GM19438 (cell line): ENCODE measurements at regions not wholly inside any gene's neighbourhood (a gene's known extent, or its start where the extent isn't known, plus 50 kb on each side); places are given as distances from the start of the nearest gene placed in this dataset.

ENCODE experiments used
- ATAC-seq: cut with Tn5 transposase; IDR thresholded peaks from one replicate; pipeline ENCODE4 v1.9.1; 2021; ENCODE audit warnings: low read depth; ENCODE audit not compliant: unreplicated experiment

- no peak for ATAC-seq
These were observed 147.0 kb upstream of the VEPH1 start for GRCh38 chr3:157650172-157650571.

DNA sequence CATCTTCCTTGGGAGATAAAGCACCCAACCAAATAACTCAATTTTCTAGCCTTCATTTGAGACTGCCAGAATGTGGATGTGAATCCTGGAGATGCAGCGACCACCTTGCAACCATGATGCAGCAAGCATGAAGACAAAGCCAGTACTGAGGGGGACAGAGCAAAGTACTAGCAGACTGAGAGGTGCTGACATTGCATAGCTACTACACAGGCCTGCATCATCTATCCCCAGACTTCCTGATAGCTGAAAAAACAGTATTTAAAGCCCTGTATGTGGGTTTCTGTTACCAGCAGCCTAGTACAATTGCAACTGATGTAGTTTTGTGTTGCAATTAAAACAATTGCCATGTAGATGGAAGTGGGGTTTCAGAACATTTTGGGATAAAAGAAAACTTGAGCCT, 146.3 kb upstream of the VEPH1 start:
- ATAC-seq: no peak

DNA sequence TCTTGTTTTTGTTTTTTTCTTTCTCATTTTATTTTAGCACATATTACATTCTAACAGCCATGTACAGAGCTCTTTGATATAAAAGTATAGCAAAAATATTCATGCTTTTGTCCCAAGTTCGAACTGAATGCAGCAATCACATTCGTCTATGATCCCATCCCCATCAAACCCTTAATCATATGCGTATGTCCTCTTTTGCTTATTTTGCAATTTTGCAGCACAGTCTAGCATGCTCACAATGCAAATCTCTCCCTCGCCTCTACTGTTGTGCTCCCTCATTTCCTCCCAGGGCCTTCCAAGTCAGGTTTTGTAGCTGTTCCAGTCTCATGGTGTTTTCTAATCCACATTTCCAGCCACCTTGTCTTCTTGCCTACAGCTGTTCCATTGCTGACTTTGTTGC, 144.6 kb upstream of the VEPH1 start:
- ATAC-seq: no peak

DNA sequence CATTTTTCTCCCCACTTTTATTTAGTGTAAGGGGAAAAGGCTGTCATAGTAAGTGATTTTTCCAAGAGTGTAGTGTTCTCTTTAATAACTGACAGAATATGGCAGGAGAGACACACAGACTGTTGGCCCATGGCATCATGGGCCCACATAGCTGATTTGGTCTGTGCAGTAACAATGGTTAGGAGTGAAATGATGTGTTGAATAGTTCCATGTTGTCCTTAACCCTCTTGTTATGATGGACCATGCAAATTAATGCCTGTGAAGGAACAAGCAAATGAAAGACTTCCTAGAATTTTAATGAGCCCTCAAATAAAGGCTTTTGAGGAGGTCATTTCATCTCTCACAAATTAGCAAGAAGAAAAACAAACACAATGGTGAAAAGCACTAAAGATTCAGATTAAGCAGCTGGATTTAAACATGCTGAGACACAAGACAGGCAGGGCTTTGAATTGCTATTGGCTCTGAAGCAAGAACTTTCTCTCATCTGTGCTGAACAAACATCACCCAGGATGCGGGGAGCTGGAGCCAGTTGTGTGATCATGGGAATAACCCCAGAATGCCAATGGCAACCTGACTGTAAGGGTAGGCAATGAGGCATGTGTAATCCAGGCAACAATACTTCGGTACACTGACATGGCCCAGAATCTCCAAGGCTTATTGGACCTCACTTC, 136.7 kb upstream of the VEPH1 start:
- no peak for ATAC-seq

DNA sequence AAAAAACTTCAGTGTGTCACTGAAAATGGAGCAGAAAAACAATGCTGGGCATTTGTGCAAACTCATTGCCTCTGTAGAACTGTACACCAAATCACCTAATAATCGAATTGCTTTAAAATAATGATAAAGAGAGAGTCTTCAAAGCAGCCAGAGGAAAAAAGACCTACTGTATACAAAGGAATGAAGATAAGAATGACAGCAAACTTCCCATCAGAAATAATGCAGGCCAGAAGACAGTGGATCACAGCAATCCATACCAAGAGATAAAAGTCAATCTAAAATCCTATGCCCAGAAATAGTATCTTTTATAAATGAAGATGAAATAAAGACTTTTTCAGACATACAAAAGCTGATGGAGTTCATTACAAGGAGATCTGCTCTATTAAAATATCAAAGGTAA, 134.7 kb upstream of the VEPH1 start:
- no peak for ATAC-seq

GRCh38 chr3:157633241-157633640, 130.0 kb upstream of the VEPH1 start:
- ATAC-seq: no peak

- ATAC-seq: no peak
These were observed 128.9 kb upstream of the VEPH1 start for GRCh38 chr3:157632075-157632474.

- no peak for ATAC-seq
These were observed 128.3 kb upstream of the VEPH1 start for GRCh38 chr3:157631478-157631877.

- ATAC-seq: no peak
These were observed 123.6 kb upstream of the VEPH1 start for GRCh38 chr3:157626817-157627216.

DNA sequence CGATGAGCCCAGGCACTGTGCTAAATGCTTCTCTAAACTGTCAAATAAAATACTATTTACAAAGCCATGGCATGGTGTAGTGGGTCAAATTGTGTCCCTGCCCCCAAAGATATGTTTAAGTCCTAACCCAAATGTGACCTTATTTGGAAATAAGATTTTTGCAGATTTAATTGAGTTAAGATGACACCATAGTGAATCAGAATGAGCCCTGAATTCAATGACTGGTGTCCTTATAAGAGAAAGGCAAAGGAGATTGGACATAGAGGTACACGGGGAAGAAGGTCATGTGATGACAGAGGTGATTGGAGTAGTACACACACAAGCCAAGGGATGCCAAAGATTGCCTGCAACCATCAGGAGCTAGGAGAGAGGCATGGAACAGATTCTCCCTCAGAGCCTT, 121.6 kb upstream of the VEPH1 start:
- ATAC-seq: no peak

GRCh38 chr3:157618886-157619285, 115.7 kb upstream of the VEPH1 start:
- ATAC-seq: no peak

DNA sequence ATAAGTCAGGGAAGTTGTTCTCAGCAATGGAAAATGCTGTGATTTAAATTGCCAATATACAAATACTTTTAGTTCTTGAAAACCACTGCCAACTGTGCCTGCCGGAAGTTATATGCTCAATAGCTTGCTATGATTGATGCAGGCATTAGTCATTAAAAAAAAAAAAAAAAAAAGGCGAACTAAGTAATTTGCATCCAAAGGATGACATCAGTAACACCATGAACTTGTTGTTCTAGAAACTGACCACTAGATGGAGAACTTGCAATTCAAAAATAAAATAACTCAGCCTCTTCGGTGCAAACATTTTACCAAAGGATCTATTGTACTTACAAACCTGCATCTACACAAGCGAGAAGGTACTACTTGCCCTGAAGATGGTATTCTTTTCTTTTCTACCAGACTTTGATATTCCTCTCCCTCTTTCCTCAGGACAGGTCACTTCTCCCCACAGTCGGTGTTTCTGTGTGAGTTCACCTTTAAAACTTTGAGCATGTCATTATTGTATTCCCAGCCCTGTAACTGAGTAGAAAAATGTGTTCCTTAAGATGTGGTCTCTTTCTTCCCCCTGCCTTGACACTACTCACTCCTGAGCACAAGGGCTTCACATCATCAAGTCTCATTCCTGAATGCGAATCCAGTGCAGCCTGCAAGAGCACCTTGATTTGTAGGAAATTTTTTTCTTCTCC, 115.0 kb upstream of the VEPH1 start:
- peak; percentile 77 for ATAC-seq

- ATAC-seq: no peak
These were observed 111.7 kb upstream of the VEPH1 start for GRCh38 chr3:157614896-157615295.

GRCh38 chr3:157611536-157612076, 108.4 kb upstream of the VEPH1 start:
- no peak for ATAC-seq

GRCh38 chr3:157610876-157611535, 107.8 kb upstream of the VEPH1 start:
- ATAC-seq: no peak

DNA sequence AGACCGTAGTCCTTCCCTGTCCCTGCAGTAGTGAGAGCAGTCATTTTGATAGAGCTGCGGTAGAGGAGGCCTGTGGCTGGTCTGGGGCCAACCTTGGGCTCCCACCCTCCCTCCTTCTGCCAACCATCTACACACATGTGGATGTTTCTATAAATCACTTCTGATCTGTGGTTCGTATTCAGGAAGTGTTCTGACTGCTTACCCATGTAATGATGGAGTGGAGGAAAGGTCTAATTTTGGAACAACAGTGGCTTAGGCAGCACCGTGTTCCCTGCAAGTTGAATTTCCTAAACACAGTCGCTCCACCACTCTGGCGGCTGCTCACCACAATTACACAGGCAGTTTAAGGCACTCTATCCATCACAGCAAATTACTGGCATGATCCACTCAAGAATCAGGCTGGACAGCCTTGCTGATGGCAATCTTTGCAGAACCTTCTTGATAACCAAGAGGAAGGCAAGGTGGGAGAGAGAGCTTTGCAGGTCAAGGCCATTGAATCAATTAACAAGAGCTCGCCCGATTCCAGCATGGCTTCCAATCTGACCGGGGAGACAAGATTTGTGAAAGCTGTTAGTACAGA, 104.7 kb upstream of the VEPH1 start:
- ATAC-seq: no peak

- ATAC-seq: no peak
These were observed 103.6 kb upstream of the VEPH1 start for GRCh38 chr3:157606852-157607197.

DNA sequence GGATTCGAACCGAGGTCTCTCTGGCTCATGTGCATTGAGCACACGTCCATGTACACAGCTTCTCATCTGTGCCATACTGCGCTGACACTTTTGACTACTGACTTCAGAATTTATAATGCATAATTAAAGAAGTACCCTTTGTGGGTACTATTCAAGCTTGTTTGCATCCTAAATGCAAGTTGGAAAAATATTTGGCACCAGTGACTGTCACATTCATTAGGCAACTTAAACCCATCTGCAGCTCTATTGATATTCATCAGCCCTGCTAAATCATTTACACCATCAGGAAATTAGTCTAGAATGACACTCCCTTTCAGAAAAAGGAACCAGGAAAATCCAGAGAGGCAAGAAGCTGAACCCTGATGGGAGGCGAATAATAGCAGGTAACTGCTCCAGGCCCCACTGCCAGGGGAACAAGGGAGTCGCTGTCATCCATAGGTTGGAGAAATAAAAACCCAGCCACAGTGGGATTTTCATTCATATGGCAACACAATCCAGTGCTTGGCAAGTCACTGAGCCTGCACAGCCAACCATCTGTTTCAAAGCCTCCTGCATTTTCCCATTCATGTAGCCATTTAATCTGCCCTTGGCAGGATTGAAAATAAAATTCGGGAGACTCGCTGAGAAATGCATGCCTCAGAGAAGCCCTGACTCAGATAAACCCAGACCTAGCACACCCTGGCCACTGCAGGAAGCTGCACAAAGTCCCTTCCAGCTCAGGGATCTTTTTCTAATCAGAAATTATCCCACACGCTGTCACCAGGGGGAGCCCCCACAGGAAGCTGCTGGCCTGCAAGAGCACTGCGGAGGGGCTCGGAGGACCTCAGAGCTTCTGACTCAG, 103.0 kb upstream of the VEPH1 start:
- ATAC-seq: peak; percentile 85

GRCh38 chr3:157605356-157605755, 102.1 kb upstream of the VEPH1 start:
- ATAC-seq: no peak

DNA sequence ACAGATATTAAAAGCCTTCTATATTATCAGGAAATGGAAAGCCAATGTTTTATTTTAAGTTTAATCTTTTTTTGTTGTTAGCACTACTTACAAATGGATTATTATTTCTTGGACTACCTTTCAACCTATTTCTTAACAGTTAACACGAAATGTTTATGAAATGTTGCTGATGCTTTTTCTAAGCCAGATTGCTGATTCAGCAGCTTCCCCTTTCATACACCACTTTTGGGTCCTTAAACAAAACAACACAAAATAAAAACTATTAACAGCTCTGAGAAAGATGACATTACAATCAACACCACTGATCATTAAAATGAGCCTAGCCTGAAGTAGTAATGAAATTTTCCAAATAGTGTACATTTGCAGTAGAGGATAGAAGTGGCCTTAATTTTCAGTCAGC, 99.2 kb upstream of the VEPH1 start:
- no peak for ATAC-seq

DNA sequence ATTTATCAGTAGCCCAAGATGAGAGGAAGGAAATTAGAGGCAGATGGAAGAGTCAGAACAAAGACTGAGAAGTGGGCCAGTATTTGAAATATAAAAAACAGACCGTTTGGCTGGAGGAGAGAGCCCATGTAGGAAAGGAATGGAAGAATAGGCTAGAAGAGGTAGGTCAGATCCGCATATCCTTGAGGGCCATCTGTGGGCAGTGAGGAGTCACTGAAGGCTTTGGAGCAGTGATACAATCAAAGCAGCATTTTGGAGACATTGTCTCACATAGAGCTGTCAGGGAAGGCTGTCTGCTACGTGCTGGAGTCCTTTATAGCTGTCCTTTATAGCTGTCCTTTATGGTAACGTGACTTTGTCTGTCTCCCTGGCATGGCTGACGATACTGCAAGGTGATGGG, 92.0 kb upstream of the VEPH1 start:
- ATAC-seq: no peak
